Spleen (tissue), 11 donors: ENCODE measurements at regions not wholly inside any gene's neighbourhood (a gene's known extent, or its start where the extent isn't known, plus 50 kb on each side); places are given as distances from the start of the nearest gene placed in this dataset.

Experiments used
- DNase-seq: peaks from one replicate; pipeline ENCODE4 v3.0.0-alpha.2; 2020
- H3K27ac ChIP-seq, 8 donors: fragments of 200-600 bp; sonication (generic) in 7 of 8; 1 replicate in 4 of 8; 2 replicates in 4 of 8; pipeline versions ENCODE4 v1.5.0 to v1.8.0; 2016 to 2021; ENCODE audit warnings: inconsistent platforms in 4 of 8, mild to moderate bottlenecking in 4 of 8, moderate library complexity in 1 of 8
- H3K27me3 ChIP-seq, 7 donors: fragments of 200-600 bp; sonication (generic) in 6 of 7; replicated peaks in 1 of 7; 1 replicate in 4 of 7; 2 replicates in 3 of 7; pipeline versions ENCODE4 v1.5.0 to v1.8.0; 2016 to 2021; ENCODE audit warnings: inconsistent platforms in 3 of 7, mild to moderate bottlenecking in 1 of 7
- H3K36me3 ChIP-seq, 6 donors: fragments of 200-600 bp; sonication (generic) in 5 of 6; 1 replicate in 4 of 6; 2 replicates in 2 of 6; pipeline versions ENCODE4 v1.5.0 to v1.8.0; 2016 to 2021; ENCODE audit warnings: inconsistent platforms in 2 of 6
- H3K4me1 ChIP-seq, 6 donors: fragments of 200-600 bp; sonication (generic) in 5 of 6; 1 replicate in 3 of 6; 2 replicates in 3 of 6; pipeline versions ENCODE4 v1.5.0 to v1.8.0; 2016 to 2021; ENCODE audit warnings: inconsistent platforms in 3 of 6
- H3K4me3 ChIP-seq, 8 donors: fragments of 200-600 bp; sonication (generic) in 7 of 8; 1 replicate in 4 of 8; 2 replicates in 4 of 8; pipeline versions ENCODE4 v1.5.0 to v1.8.0; 2016 to 2021; ENCODE audit warnings: inconsistent platforms in 4 of 8, mild to moderate bottlenecking in 4 of 8, moderate library complexity in 2 of 8
- H3K9me3 ChIP-seq, 8 donors: fragments of 200-600 bp; sonication (generic) in 7 of 8; 1 replicate in 4 of 8; 2 replicates in 4 of 8; pipeline versions ENCODE4 v1.5.0 to v1.8.0; 2016 to 2021; ENCODE audit warnings: inconsistent platforms in 4 of 8
- POLR2A ChIP-seq, 3 donors: fragments of 450-650 bp; IDR thresholded peaks; one replicate each; pipeline ENCODE4 v1.5.1; 2017; ENCODE audit warnings: antibody characterized with exemption in 3 of 3, mild to moderate bottlenecking in 1 of 3
- POLR2AphosphoS5 ChIP-seq, 3 donors: sonication (generic); formaldehyde crosslinking; IDR thresholded peaks; one replicate each; pipeline ENCODE4 v1.5.1; 2017; ENCODE audit warnings: antibody characterized with exemption in 3 of 3
- WGBS, 5 donors: extraction: QIAGEN DNeasy Blood & Tissue Kit in 3 of 5; methylation state at CpG; one replicate each; pipeline versions ENCODE4 v1.1.5 to v1.1.7; 2013 to 2018; 5-methylcytosine and 5-hydroxymethylcytosine counted together
- intact Hi-C: fragments of 100-400 bp; cut with DNase I; formaldehyde crosslinking; loops from one replicate; pipeline ENCODE4 v1.15.0; 2023; ENCODE audit warnings: low total_unique reads
- TF ChIP-seq, protein P1 (sequence below), 11 experiments: fragments of 200-600 bp in 7 of 11; fragments of 450-650 bp in 4 of 11; sonication (generic) in 4 of 11; IDR thresholded peaks in 8 of 11; conservative IDR thresholded peaks in 3 of 11; 1 replicate in 7 of 11; 2 replicates in 4 of 11; pipeline versions ENCODE4 v1.4.0 to v1.8.0; 2016 to 2021; ENCODE audit warnings: antibody characterized with exemption in 11 of 11, inconsistent platforms in 4 of 11, mild to moderate bottlenecking in 1 of 11
- donor health status: healthy with polysubstance abuse.
- donor health status: DM: no; HTN: no; CAD: no; lungs with moderate emphysema.
- donor health status: DM: no; HTN: no; CAD: no.
- donor health status: Bipolar disorder and iron deficiency.
- donor health status: healthy.
- donor health status: DM: no; HTN: no; CAD: no.
- donor health status: DM: yes; HTN: yes; CAD: no.

DNA sequence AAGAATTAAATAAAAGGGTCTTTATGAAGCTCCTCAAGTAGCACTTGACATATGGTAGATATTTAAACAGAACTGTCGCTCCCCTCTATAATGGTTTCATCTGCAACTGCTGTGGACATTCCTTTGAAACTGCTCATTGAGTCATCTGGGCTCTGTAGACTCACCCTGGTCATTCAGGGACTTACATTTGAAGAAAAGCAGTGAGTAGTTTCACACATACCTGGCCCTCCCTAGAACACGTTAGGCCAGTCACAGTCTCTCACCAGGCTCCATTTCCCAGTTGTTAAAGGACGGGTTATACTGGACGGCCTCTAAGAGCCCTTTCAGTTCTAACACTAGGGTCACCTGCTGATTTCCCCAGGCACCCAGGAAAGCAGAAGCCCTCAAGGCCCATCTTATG lies 217.0 kb downstream of the BCL11B start:
- Histone ChIP-seq H3K27ac (peak overlapping the region in 4 of 8 donors; percentile 13 to 72 (median 54)), H3K27me3 (no peaks in the 10 kb centered on the region), H3K9me3 (peaks cover 0 to 56% (median 30%) of the 10 kb centered on the region in 8 donors), H3K4me3 (no peak overlapping the region), H3K36me3 (no peaks in the 10 kb centered on the region), H3K4me1 (peaks cover 0 to 5% (median 0%) of the 10 kb centered on the region in 6 donors)
- TF ChIP-seq POLR2A (IDR thresholded peaks at IDR 0.05): no peak
- TF ChIP-seq, protein P1, sequence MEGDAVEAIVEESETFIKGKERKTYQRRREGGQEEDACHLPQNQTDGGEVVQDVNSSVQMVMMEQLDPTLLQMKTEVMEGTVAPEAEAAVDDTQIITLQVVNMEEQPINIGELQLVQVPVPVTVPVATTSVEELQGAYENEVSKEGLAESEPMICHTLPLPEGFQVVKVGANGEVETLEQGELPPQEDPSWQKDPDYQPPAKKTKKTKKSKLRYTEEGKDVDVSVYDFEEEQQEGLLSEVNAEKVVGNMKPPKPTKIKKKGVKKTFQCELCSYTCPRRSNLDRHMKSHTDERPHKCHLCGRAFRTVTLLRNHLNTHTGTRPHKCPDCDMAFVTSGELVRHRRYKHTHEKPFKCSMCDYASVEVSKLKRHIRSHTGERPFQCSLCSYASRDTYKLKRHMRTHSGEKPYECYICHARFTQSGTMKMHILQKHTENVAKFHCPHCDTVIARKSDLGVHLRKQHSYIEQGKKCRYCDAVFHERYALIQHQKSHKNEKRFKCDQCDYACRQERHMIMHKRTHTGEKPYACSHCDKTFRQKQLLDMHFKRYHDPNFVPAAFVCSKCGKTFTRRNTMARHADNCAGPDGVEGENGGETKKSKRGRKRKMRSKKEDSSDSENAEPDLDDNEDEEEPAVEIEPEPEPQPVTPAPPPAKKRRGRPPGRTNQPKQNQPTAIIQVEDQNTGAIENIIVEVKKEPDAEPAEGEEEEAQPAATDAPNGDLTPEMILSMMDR (IDR thresholded peaks at IDR 0.05 in 8 of 11, conservative IDR thresholded peaks at IDR 0.05 in 3 of 11): no peak
- TF ChIP-seq POLR2AphosphoS5 (IDR thresholded peaks at IDR 0.05): no peak
- WGBS, 5 donors: 61 to 86% (median 71%) methylated on average over 4 of the region's 4 CpGs
- DNase-seq: no peak
- intact Hi-C loops: no loop called here

GRCh38 chr14:99055816-99056215 lies 216.2 kb downstream of the BCL11B start:
- intact Hi-C loops: no loop called here
- DNase-seq: no peak
- 62 to 80% (median 71%) methylated on average over 6 of the region's 6 CpGs for WGBS, 5 donors

GRCh38 chr14:99057576-99058083 lies 214.4 kb downstream of the BCL11B start:
- Histone ChIP-seq H3K36me3 (no peaks in the 10 kb centered on the region), H3K27ac (no peak overlapping the region), H3K9me3 (peaks cover 0 to 34% (median 12%) of the 10 kb centered on the region in 8 donors), H3K27me3 (no peaks in the 10 kb centered on the region), H3K4me3 (no peak overlapping the region), H3K4me1 (peaks cover 0 to 5% (median 0%) of the 10 kb centered on the region in 6 donors)
- no peak for DNase-seq
- intact Hi-C loops: no loop called here
- 77 to 91% (median 87%) methylated on average over 5 of the region's 5 CpGs for WGBS, 5 donors
- no peak for TF ChIP-seq POLR2A (IDR thresholded peaks at IDR 0.05)

More at GRCh38 chr14:99055816-99056215, 216.2 kb downstream of the BCL11B start:
- no peaks in the 10 kb centered on the region for H3K27me3 ChIP-seq
- H3K36me3 ChIP-seq: no peaks in the 10 kb centered on the region
- H3K27ac ChIP-seq: peak overlapping the region in 3 of 8 donors; percentile 49 to 72 (median 60)
- H3K9me3 ChIP-seq: peaks cover 0 to 53% (median 29%) of the 10 kb centered on the region in 8 donors
- H3K4me3 ChIP-seq: no peak overlapping the region
- no peak for TF ChIP-seq POLR2A (IDR thresholded peaks at IDR 0.05)
- peak in 2 of 3 donors; percentile 29 to 32 for TF ChIP-seq POLR2AphosphoS5 (IDR thresholded peaks at IDR 0.05)
- peaks cover 0 to 5% (median 0%) of the 10 kb centered on the region in 6 donors for H3K4me1 ChIP-seq

DNA sequence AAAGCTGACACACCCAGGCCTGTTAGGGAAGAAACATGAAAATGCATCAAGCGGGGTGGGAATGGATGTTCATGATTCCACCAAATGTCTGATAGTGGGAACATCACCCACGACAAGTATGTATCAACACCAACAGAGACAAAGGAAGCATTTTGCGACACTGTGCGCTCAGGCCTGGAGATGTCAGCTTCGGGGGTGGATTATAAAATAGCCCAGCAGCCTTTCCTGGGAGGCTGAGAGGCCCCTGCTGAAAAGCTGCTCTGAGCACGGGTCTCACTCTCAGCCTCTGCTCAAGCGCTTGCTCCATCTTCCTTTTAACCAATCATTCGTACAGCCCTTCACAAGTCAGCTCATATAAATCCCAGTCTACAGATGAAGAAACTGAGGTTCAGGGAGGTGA lies 213.5 kb downstream of the BCL11B start:
- H3K4me1 ChIP-seq: peaks cover 0 to 5% (median 0%) of the 10 kb centered on the region in 6 donors
- 86 to 95% (median 92%) methylated on average over 8 of the region's 8 CpGs for whole genome bisulfite sequencing, 5 donors
- H3K9me3 ChIP-seq: peaks cover 0 to 25% (median 3%) of the 10 kb centered on the region in 8 donors
- intact Hi-C loops: no loop called here
- H3K4me3 ChIP-seq: no peak overlapping the region
- no peak overlapping the region for H3K27ac ChIP-seq
- H3K27me3 ChIP-seq: no peaks in the 10 kb centered on the region
- DNase-seq: no peak
- H3K36me3 ChIP-seq: no peaks in the 10 kb centered on the region
- TF ChIP-seq POLR2AphosphoS5 (IDR thresholded peaks at IDR 0.05): no peak
- TF ChIP-seq POLR2A (IDR thresholded peaks at IDR 0.05): no peak
- TF ChIP-seq, protein P1 (IDR thresholded peaks at IDR 0.05 in 8 of 11, conservative IDR thresholded peaks at IDR 0.05 in 3 of 11): no peak

- no peak overlapping the region for H3K27ac ChIP-seq
- H3K9me3 ChIP-seq: peaks cover 0 to 20% (median 0%) of the 10 kb centered on the region in 8 donors
- WGBS, 5 donors: 83 to 99% (median 87%) methylated on average over 10 of the region's 10 CpGs
- H3K4me1 ChIP-seq: no peaks in the 10 kb centered on the region
- intact Hi-C loops: no loop called here
- H3K36me3 ChIP-seq: no peaks in the 10 kb centered on the region
- H3K27me3 ChIP-seq: no peaks in the 10 kb centered on the region
- TF ChIP-seq POLR2AphosphoS5 (IDR thresholded peaks at IDR 0.05) (no peak), POLR2A (IDR thresholded peaks at IDR 0.05) (no peak)
- TF ChIP-seq, protein P1 (IDR thresholded peaks at IDR 0.05 in 8 of 11, conservative IDR thresholded peaks at IDR 0.05 in 3 of 11): no peak
- DNase-seq: no peak
- no peak overlapping the region for H3K4me3 ChIP-seq
These were observed 209.8 kb downstream of the BCL11B start for GRCh38 chr14:99062216-99062615.
